ENCODE measurements at regions not wholly inside any gene's neighbourhood (a gene's known extent, or its start where the extent isn't known, plus 50 kb on each side); places are given as distances from the start of the nearest gene placed in this dataset.

DNA sequence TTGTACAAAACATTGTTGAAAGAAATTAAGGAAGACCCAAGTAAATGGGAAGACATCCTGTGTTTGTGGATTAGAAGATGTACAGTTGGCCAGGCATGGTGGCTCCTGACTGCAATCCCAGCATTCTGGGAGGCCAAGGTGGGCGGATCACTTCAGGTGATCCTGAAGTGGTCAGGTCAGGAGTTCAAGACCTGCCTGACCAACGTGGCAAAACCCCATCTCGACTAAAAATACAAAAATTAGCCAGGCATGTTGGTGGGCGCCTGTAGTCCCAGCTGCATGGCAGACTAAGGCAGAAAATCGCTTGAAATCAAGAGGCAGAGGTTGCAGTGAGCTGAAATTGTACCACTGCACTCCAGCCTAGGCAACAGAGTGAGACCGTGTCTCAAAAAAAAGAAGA, 62.0 kb upstream of the SEPTIN5 start:
- TF ChIP-seq, protein P1, sequence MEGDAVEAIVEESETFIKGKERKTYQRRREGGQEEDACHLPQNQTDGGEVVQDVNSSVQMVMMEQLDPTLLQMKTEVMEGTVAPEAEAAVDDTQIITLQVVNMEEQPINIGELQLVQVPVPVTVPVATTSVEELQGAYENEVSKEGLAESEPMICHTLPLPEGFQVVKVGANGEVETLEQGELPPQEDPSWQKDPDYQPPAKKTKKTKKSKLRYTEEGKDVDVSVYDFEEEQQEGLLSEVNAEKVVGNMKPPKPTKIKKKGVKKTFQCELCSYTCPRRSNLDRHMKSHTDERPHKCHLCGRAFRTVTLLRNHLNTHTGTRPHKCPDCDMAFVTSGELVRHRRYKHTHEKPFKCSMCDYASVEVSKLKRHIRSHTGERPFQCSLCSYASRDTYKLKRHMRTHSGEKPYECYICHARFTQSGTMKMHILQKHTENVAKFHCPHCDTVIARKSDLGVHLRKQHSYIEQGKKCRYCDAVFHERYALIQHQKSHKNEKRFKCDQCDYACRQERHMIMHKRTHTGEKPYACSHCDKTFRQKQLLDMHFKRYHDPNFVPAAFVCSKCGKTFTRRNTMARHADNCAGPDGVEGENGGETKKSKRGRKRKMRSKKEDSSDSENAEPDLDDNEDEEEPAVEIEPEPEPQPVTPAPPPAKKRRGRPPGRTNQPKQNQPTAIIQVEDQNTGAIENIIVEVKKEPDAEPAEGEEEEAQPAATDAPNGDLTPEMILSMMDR (IDR thresholded peaks at IDR 0.05), result no peak
- TF ChIP-seq POLR2A (IDR thresholded peaks at IDR 0.05), result no peak
